GM12878 (cell line): ENCODE measurements at regions not wholly inside any gene's neighbourhood (a gene's known extent, or its start where the extent isn't known, plus 50 kb on each side); places are given as distances from the start of the nearest gene placed in this dataset.

ENCODE experiments used
- ATAC-seq: fragments of 200-7000 bp; cut with Tn5 transposase; 3 replicates; pipeline ENCODE4 v1.9.1; 2020; ENCODE audit warnings: mild to moderate bottlenecking, moderate library complexity
- BruUV-seq: library from RNA; stranded (reverse); fragments of 400-500 nt; replicated peaks from 2 replicates; lab custom pipeline; 2021; lab: Mats Ljungman, UMichigan
- CTCF ChIA-PET: fragments of 300-600 bp; sonication (Branson Sonifier 250); formaldehyde crosslinking; extraction: SDS; loops from one replicate; lab custom pipeline; 2021; ENCODE audit warnings: inconsistent platforms; lab: Yijun Ruan, JAX
- POLR2A ChIA-PET: fragments of 350-600 bp; formaldehyde crosslinking; extraction: SDS; loops from one replicate; lab custom pipeline; 2021; ENCODE audit warnings: inconsistent platforms; lab: Charles Lee
- RAD21 ChIA-PET: fragments of 300-600 bp; sonication (Branson Sonifier 250); formaldehyde crosslinking; loops from one replicate; lab custom pipeline; 2023; ENCODE audit warnings: antibody characterized with exemption; ENCODE audit not compliant: unreplicated experiment; lab: Charles Lee
- SMC1A ChIA-PET: fragments of 300-600 bp; sonication (Branson Sonifier 250); formaldehyde crosslinking; loops from one replicate; lab custom pipeline; 2023; ENCODE audit not compliant: unreplicated experiment, uncharacterized antibody; lab: Charles Lee
- DNase-seq: peaks from one replicate; pipeline ENCODE4 v3.0.0-alpha.2; 2011; ENCODE audit warnings: low read depth, low spot score
- FAIRE-seq: peaks from 3 replicates; lab custom pipeline; 2011; peaks lifted over from hg19 to GRCh38; lab: Jason Lieb, UNC
- H2AFZ ChIP-seq: 2 replicates; pipeline ENCODE4 v1.6.0; 2011; ENCODE audit warnings: low read depth, low read length, control low read depth; ENCODE audit not compliant: control insufficient read depth
- H3K27ac ChIP-seq: 2 replicates; pipeline ENCODE4 v1.5.1; 2011; ENCODE audit warnings: control low read depth; ENCODE audit not compliant: control insufficient read depth, insufficient read depth
- H3K27me3 ChIP-seq, 2 experiments: replicated peaks in 1 of 2; 2 replicates each; pipeline versions ENCODE4 v1.6.0 to v1.6.1; 2011; ENCODE audit warnings: low read length in 1 of 2; ENCODE audit not compliant: control insufficient read depth in 2 of 2, insufficient read depth in 2 of 2
- H3K36me3 ChIP-seq, 2 experiments: 2 replicates each; pipeline ENCODE4 v1.5.1; 2011; ENCODE audit warnings: low read length in 1 of 2; ENCODE audit not compliant: control insufficient read depth in 2 of 2, insufficient read depth in 2 of 2
- H3K4me1 ChIP-seq: 2 replicates; pipeline ENCODE4 v1.6.1; 2011; ENCODE audit warnings: mild to moderate bottlenecking, low read length, moderate library complexity, mixed read lengths; ENCODE audit not compliant: control insufficient read depth, insufficient read depth
- H3K4me2 ChIP-seq: 2 replicates; pipeline ENCODE4 v1.6.0; 2011; ENCODE audit warnings: control low read depth; ENCODE audit not compliant: control insufficient read depth, insufficient read depth
- H3K4me3 ChIP-seq: fragments of 200-600 bp; sonication (generic); 2 replicates; pipeline ENCODE4 v1.5.1; 2016
- H3K79me2 ChIP-seq: 2 replicates; pipeline ENCODE4 v1.6.0; 2011; ENCODE audit warnings: low read length; ENCODE audit not compliant: control insufficient read depth, insufficient read depth
- H3K9ac ChIP-seq: 2 replicates; pipeline ENCODE4 v1.8.0; 2011; ENCODE audit warnings: low read length, control low read depth, mixed read lengths; ENCODE audit not compliant: control insufficient read depth, insufficient read depth
- H3K9me3 ChIP-seq: replicated peaks from 3 replicates; pipeline ENCODE4 v1.5.1; 2011; ENCODE audit warnings: mild to moderate bottlenecking, low read length; ENCODE audit not compliant: control insufficient read depth, insufficient read depth
- H4K20me1 ChIP-seq: 2 replicates; pipeline ENCODE4 v1.6.0; 2011; ENCODE audit not compliant: control insufficient read depth, insufficient read depth
- CBX5 ChIP-seq: sonication (generic); IDR thresholded peaks from 2 replicates; pipeline ENCODE4 v1.6.1; 2016; ENCODE audit warnings: low read depth, moderate library complexity, mild to moderate bottlenecking, inconsistent platforms
- KAT2A ChIP-seq: conservative IDR thresholded peaks from 2 replicates; pipeline ENCODE4 v1.6.1; 2011; ENCODE audit warnings: low read depth, low read length; ENCODE audit not compliant: control insufficient read depth
- POLR2A ChIP-seq: IDR thresholded peaks from 2 replicates; pipeline ENCODE4 v1.6.1; 2011; ENCODE audit warnings: low read depth, mild to moderate bottlenecking, low read length
- WGBS: methylation state at CpG from one replicate; pipeline ENCODE4 v1.1.6; 2016; ENCODE audit warnings: low lambda C conversion rate; ENCODE audit not compliant: insufficient replicate concordance, insufficient coverage; ENCODE audit errors: missing lambda C conversion rate; 5-methylcytosine and 5-hydroxymethylcytosine counted together
- in situ Hi-C: fragments of 300-500 bp; cut with MboI; formaldehyde crosslinking; loops from 9 replicates; pipeline ENCODE4 v1.14.3; 2018; ENCODE audit warnings: mixed read lengths
- intact Hi-C: fragments of 100-400 bp; cut with micrococcal nuclease; formaldehyde crosslinking; loops from one replicate; pipeline ENCODE4 v1.14.2; 2022; ENCODE audit not compliant: unreplicated experiment
- TF ChIP-seq, protein P1 (sequence below): fragments of 450-650 bp; IDR thresholded peaks from 2 replicates; pipeline ENCODE4 v1.6.1; 2014; ENCODE audit warnings: mild to moderate bottlenecking
- TF ChIP-seq, protein P2 (sequence below): fragments of 450-650 bp; formaldehyde crosslinking; IDR thresholded peaks from 2 replicates; pipeline ENCODE4 v1.5.0; 2022; ENCODE audit warnings: mild to moderate bottlenecking, missing genetic modification characterization

- Histone ChIP-seq H3K36me3 (no peaks in the 10 kb centered on the region), H3K9ac (no peak overlapping the region), H3K27ac (no peak overlapping the region), H3K79me2 (no peaks in the 10 kb centered on the region), H3K9me3 (no peaks in the 10 kb centered on the region), H3K4me3 (no peak overlapping the region), H4K20me1 (no peaks in the 10 kb centered on the region), H3K4me2 (no peak overlapping the region), H2AFZ (no peak overlapping the region), H3K4me1 (no peaks in the 10 kb centered on the region)
- no peak for DNase-seq
- intact Hi-C loops, result no loop called here
- no peak for FAIRE-seq
- ChIA-PET SMC1A (interaction anchor here (0.9 to 2.4 kb wide), 3 partner anchors 192 to 1242 kb away, joined by 3 to 7 read pairs (median 3); no protein-coding TSS in a partner anchor), RAD21 (interaction anchor here (0.7 kb wide), 1 partner anchor 1238 kb away, joined by 3 read pairs; no protein-coding TSS in a partner anchor), POLR2A (no interaction called here), CTCF (interaction anchor here (0.9 to 1.0 kb wide), 2 partner anchors 9 to 19 kb away, joined by 3 to 4 read pairs; no protein-coding TSS in a partner anchor)
- ATAC-seq, result no peak
- in situ Hi-C loops, result no loop called here
- no TSS peak for BruUV-seq
- 99% methylated on average over 4 of the region's 4 CpGs for WGBS
- TF ChIP-seq, protein P1, sequence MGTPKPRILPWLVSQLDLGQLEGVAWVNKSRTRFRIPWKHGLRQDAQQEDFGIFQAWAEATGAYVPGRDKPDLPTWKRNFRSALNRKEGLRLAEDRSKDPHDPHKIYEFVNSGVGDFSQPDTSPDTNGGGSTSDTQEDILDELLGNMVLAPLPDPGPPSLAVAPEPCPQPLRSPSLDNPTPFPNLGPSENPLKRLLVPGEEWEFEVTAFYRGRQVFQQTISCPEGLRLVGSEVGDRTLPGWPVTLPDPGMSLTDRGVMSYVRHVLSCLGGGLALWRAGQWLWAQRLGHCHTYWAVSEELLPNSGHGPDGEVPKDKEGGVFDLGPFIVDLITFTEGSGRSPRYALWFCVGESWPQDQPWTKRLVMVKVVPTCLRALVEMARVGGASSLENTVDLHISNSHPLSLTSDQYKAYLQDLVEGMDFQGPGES, result no peak
- TF ChIP-seq CBX5 (no peak), POLR2A (no peak), KAT2A (no peak)
- TF ChIP-seq, protein P2, sequence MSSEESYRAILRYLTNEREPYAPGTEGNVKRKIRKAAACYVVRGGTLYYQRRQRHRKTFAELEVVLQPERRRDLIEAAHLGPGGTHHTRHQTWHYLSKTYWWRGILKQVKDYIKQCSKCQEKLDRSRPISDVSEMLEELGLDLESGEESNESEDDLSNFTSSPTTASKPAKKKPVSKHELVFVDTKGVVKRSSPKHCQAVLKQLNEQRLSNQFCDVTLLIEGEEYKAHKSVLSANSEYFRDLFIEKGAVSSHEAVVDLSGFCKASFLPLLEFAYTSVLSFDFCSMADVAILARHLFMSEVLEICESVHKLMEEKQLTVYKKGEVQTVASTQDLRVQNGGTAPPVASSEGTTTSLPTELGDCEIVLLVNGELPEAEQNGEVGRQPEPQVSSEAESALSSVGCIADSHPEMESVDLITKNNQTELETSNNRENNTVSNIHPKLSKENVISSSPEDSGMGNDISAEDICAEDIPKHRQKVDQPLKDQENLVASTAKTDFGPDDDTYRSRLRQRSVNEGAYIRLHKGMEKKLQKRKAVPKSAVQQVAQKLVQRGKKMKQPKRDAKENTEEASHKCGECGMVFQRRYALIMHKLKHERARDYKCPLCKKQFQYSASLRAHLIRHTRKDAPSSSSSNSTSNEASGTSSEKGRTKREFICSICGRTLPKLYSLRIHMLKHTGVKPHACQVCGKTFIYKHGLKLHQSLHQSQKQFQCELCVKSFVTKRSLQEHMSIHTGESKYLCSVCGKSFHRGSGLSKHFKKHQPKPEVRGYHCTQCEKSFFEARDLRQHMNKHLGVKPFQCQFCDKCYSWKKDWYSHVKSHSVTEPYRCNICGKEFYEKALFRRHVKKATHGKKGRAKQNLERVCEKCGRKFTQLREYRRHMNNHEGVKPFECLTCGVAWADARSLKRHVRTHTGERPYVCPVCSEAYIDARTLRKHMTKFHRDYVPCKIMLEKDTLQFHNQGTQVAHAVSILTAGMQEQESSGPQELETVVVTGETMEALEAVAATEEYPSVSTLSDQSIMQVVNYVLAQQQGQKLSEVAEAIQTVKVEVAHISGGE (CRISPR knock-in tag), result no peak
- TF ChIP-seq, all 136 proteins: peak for 0
- H3K27me3 ChIP-seq, result no peaks in the 10 kb centered on the region
Measured at GRCh38 chr5:89968958-89969381, 440.6 kb downstream of the CETN3 start.
